PFSK-1 (cell line): ENCODE measurements at regions not wholly inside any gene's neighbourhood (a gene's known extent, or its start where the extent isn't known, plus 50 kb on each side); places are given as distances from the start of the nearest gene placed in this dataset.

Experiments
- FOXP2 ChIP-seq: optimal IDR thresholded peaks from 2 replicates; pipeline ENCODE3; 2011; ENCODE audit warnings: borderline replicate concordance, control low read depth, inconsistent platforms; ENCODE audit not compliant: insufficient read depth; ENCODE audit errors: extremely low read length, extremely low read depth
- POLR2AphosphoS5 ChIP-seq: IDR thresholded peaks from 2 replicates; pipeline ENCODE4 v1.6.1; 2012; ENCODE audit warnings: low read depth, mild to moderate bottlenecking, control low read depth, low read length, moderate library complexity

GRCh38 chr6:17001188-17001587 lies 100.7 kb upstream of the STMND1 start:
- TF ChIP-seq POLR2AphosphoS5 (no peak), FOXP2 (no peak)
